Right renal cortex interstitium (tissue), 3 donors: ENCODE measurements at regions not wholly inside any gene's neighbourhood (a gene's known extent, or its start where the extent isn't known, plus 50 kb on each side); places are given as distances from the start of the nearest gene placed in this dataset.
"Not testable (repeated sequence)": the region's sequence is repeated elsewhere in the genome, so short reads cannot be mapped to it uniquely, and the experiment has no call there.

Experiments
- DNase-seq, 3 donors: peaks; one replicate each; pipeline ENCODE4 v3.0.0-alpha.2; 2013; ENCODE audit warnings: low read depth in 3 of 3, low spot score in 2 of 3

- no peak for DNase-seq
Measured at GRCh38 chr5:123943151-123943550, 431.2 kb downstream of the CSNK1G3 start.

- DNase-seq = no peak
Measured at GRCh38 chr5:123940416-123940815, 428.4 kb downstream of the CSNK1G3 start.

GRCh38 chr5:123937230-123937629 is 425.3 kb downstream of the CSNK1G3 start:
- no peak for DNase-seq

DNA sequence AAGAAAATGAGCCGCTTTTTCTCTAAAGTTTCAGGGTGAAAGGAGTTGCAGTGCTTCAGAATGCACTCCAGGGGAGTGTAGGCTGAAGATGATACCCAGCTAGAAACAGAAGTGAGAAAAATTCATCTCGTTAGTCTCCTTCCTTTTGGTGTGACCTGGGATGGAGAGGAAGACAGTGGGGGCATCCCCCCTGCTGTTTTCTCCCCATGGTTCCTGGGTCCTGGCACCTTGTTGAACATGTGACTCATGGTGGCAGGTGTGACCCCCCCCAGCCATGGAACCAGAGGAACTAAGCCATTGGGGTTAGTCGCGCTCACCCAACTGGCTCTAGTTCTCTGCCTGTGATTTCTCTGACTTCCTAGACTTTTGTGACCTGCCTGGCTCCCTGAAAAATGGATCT is 424.6 kb downstream of the CSNK1G3 start:
- DNase-seq = no peak

DNA sequence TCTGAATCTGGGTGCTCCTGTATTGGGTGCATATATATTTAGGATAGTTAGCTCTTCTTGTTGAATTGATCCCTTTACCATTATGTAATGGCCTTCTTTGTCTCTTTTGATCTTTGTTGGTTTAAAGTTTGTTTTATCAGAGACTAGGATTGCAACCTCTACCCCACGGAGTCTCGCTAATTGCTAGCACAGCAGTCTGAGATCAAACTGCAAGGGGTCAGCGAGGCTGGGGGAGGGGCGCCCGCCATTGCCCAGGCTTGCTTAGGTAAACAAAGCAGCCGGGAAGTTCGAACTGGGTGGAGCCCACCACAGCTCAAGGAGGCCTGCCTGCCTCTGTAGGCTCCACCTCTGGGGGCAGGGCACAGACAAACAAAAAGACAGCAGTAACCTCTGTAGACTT is 421.8 kb downstream of the CSNK1G3 start:
- not testable (repeated sequence) for DNase-seq

DNA sequence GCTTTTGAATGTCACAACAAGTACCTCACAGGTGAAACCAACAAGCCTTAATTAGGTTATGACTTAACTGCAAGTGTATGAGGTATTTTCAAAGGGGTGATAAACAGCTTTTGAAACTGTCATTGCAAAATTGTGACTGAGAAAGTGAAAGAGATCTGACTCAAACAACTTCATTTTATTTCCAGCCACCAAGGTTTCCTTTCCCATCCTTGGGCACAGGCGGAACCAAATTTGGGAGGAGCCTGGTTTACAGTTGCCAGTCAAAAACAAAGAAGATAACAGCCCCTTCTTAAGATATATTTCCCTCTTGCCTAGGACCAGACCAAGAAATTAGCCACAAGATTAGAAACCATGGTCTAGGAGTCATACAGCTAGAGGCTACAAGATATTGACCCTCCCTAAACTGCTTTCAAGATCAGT is 417.1 kb downstream of the CSNK1G3 start:
- no peak for DNase-seq

GRCh38 chr5:123928401-123928800 is 416.4 kb downstream of the CSNK1G3 start:
- DNase-seq = no peak

DNA sequence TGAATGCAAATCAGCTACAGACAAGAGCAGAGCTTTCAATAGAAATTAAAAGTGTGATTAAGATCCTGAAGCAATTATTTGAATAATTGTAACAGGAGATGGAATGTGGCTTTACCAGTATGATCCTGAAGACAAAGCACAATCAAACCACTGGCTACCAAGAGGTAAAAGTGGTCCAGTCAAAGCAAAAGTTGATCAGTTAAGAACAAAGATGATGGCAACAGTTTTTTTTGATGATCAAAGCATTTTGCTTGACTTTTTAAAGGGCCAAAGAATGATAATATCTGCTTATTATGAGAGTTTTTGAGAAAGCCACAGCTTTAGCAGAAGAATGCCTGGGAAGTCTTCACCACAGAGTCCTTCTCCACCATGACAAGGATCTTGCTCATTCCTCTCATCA is 409.2 kb downstream of the CSNK1G3 start:
- no peak for DNase-seq

- DNase-seq = peak; percentile 34 to 66 (median 61)
Measured at GRCh38 chr5:123916345-123917121, 404.6 kb downstream of the CSNK1G3 start.

DNA sequence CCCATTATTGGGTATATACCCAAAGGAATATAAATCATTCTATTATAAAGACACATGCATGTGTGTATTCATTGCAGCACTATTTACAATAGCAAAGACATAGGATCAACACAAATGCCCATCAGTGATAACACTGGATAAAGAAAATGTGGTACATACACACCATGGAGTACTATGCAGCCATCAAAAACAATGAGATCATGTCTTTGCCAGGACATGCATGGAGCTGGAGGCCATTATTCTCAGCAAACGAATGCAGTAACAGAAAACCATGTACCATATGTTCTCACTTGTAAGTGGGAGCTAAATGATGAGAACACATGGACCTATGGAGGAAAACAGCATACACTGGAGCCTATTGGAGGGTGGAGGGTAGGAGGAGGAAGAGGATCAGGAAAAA is 402.4 kb downstream of the CSNK1G3 start:
- no peak for DNase-seq

DNA sequence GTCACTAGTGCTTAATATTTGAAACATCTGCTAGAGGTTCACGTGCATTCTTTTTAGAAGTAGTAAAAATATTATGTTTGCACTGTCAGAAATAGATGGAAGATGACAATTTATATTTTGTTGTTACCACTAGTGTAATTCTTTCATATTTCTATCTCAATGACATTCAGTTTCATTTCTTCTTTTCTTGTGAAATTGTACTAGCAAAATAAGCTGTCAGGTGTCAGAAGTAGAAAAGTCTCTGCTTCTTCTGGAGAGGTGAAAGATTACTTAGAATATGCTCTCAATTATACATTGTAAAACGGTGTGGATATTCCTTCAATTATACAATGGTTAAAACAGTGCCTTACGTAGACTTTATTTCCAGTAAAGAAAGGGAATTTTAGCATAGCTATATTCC is 395.4 kb downstream of the CSNK1G3 start:
- no peak for DNase-seq

GRCh38 chr5:123906698-123907295 is 394.8 kb downstream of the CSNK1G3 start:
- DNase-seq = no peak

- DNase-seq = no peak
Measured at GRCh38 chr5:123885081-123885480, 373.1 kb downstream of the CSNK1G3 start.

DNA sequence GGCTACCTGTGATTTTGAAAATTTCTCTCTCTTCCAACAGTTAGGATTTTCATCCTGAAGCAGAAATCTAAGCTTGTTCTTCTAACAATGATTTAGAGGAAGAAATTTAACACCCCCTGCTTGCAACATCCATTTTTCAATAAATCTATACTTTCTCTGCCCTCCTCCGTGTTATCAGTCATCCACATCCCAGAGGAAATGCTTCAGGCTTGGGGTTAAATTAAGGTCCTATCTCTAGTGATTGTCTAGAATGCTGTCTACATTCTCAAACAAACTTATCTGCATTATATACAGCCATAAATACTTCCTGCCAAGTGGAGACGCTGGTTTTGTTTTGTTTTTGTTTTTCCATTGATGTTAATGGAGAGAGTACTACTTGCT is 371.0 kb downstream of the CSNK1G3 start:
- no peak for DNase-seq

- no peak for DNase-seq
Measured at GRCh38 chr5:123882319-123882964, 370.5 kb downstream of the CSNK1G3 start.

- peak in 1 of 3 donors; percentile 32 for DNase-seq
Measured at GRCh38 chr5:123881759-123882244, 369.8 kb downstream of the CSNK1G3 start.

- no peak for DNase-seq
Measured at GRCh38 chr5:123880875-123881274, 368.9 kb downstream of the CSNK1G3 start.

- no peak for DNase-seq
Measured at GRCh38 chr5:123879071-123879470, 367.1 kb downstream of the CSNK1G3 start.

DNA sequence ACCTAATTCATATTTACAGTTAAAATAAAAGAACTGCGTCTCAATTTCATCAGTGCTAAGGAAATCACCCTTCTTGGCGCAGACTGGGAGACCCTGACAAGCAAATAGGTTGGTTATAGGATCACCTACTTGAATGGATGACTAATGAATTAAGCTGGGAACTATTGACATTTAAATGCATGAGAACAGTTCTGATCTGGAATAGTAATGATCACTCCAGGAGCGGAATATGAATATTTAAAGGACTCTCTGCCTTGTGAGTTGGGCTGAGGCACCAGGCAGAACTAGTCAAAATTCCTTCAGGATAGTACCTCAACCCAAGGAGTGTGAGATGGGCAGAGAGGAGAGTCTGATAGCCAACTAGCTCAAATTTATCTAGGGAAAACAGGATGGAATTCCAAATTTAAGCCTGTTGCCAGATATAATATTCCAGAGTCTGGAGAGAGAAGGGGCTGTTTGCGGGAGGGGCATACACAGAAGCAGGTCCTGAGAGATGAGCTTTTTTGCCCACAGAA is 364.4 kb downstream of the CSNK1G3 start:
- no peak for DNase-seq

- DNase-seq = no peak
Measured at GRCh38 chr5:123875561-123876275, 363.7 kb downstream of the CSNK1G3 start.
